ENCODE measurements at regions not wholly inside any gene's neighbourhood (a gene's known extent, or its start where the extent isn't known, plus 50 kb on each side); places are given as distances from the start of the nearest gene placed in this dataset.

- DNase-seq, result no peak
Measured at GRCh38 chr17:10944819-10945218, 106.9 kb upstream of the PIRT start.

- DNase-seq, result no peak
Measured at GRCh38 chr17:10936931-10937330, 99.0 kb upstream of the PIRT start.

- no peak for DNase-seq
Measured at GRCh38 chr17:10932938-10933337, 95.1 kb upstream of the PIRT start.

- DNase-seq, result no peak
Measured at GRCh38 chr17:10931133-10931532, 93.2 kb upstream of the PIRT start.

- DNase-seq, result no peak
Measured at GRCh38 chr17:10927712-10928111, 89.8 kb upstream of the PIRT start.

- DNase-seq, result no peak
Measured at GRCh38 chr17:10920558-10921108, 82.7 kb upstream of the PIRT start.

- no peak for DNase-seq
Measured at GRCh38 chr17:10907370-10907769, 69.5 kb upstream of the PIRT start.

- no peak for DNase-seq
Measured at GRCh38 chr17:10899281-10899680, 61.4 kb upstream of the PIRT start.

GRCh38 chr17:10894220-10894619 lies 56.3 kb upstream of the PIRT start:
- no peak for DNase-seq

- no peak for DNase-seq
Measured at GRCh38 chr17:10888858-10889257, 51.0 kb upstream of the PIRT start.
